Hepatocyte (in vitro differentiated cells): ENCODE measurements at regions not wholly inside any gene's neighbourhood (a gene's known extent, or its start where the extent isn't known, plus 50 kb on each side); places are given as distances from the start of the nearest gene placed in this dataset.

Experiments
- DNase-seq: peaks from one replicate; pipeline ENCODE4 v3.0.0-alpha.2; 2016; ENCODE audit warnings: low spot score
- H2AFZ ChIP-seq: fragments of 200-600 bp; sonication (generic); 2 replicates; pipeline ENCODE4 v1.6.0; 2016; ENCODE audit warnings: antibody characterized with exemption, mild to moderate bottlenecking
- H3K27ac ChIP-seq: fragments of 200-600 bp; sonication (generic); 2 replicates; pipeline ENCODE4 v1.5.1; 2016; ENCODE audit warnings: mild to moderate bottlenecking
- H3K27me3 ChIP-seq: fragments of 200-600 bp; sonication (generic); 2 replicates; pipeline ENCODE4 v1.6.1; 2016
- H3K36me3 ChIP-seq: fragments of 200-600 bp; sonication (generic); replicated peaks from 2 replicates; pipeline ENCODE4 v1.5.1; 2016; ENCODE audit warnings: low read depth; ENCODE audit not compliant: insufficient read depth
- H3K4me1 ChIP-seq: fragments of 200-600 bp; sonication (generic); 2 replicates; pipeline ENCODE4 v1.5.1; 2016; ENCODE audit warnings: mild to moderate bottlenecking, moderate library complexity; ENCODE audit not compliant: insufficient read depth
- H3K4me2 ChIP-seq: fragments of 200-600 bp; sonication (generic); 2 replicates; pipeline ENCODE4 v1.6.0; 2016
- H3K4me3 ChIP-seq: fragments of 200-600 bp; sonication (generic); 2 replicates; pipeline ENCODE4 v1.5.1; 2016; ENCODE audit warnings: mild to moderate bottlenecking
- H3K79me2 ChIP-seq: fragments of 200-600 bp; sonication (generic); 2 replicates; pipeline ENCODE4 v1.6.0; 2017; ENCODE audit warnings: mild to moderate bottlenecking
- H3K9me2 ChIP-seq: fragments of 200-600 bp; sonication (generic); replicated peaks from 2 replicates; pipeline ENCODE4 v1.6.0; 2017; ENCODE audit warnings: mild to moderate bottlenecking; ENCODE audit not compliant: insufficient read depth
- H3K9me3 ChIP-seq: fragments of 200-600 bp; sonication (generic); 2 replicates; pipeline ENCODE4 v1.5.1; 2016; ENCODE audit warnings: low read depth, mild to moderate bottlenecking
- H4K20me1 ChIP-seq: fragments of 200-600 bp; sonication (generic); 2 replicates; pipeline ENCODE4 v1.6.0; 2016; ENCODE audit warnings: mild to moderate bottlenecking; ENCODE audit not compliant: insufficient read depth, poor library complexity, severe bottlenecking
- CTCF ChIP-seq: fragments of 200-600 bp; sonication (generic); IDR thresholded peaks from 2 replicates; pipeline ENCODE4 v1.5.1; 2016; ENCODE audit warnings: antibody characterized with exemption, mild to moderate bottlenecking; ENCODE audit not compliant: poor library complexity
- EZH2 ChIP-seq: fragments of 200-600 bp; sonication (generic); IDR thresholded peaks from 2 replicates; pipeline ENCODE4 v1.6.1; 2016; ENCODE audit warnings: antibody characterized with exemption, mild to moderate bottlenecking, borderline replicate concordance
- EZH2phosphoT487 ChIP-seq: fragments of 200-600 bp; sonication (generic); IDR thresholded peaks from one replicate; pipeline ENCODE4 v1.6.1; 2018; ENCODE audit warnings: antibody characterized with exemption, mild to moderate bottlenecking, low read depth, moderate library complexity; ENCODE audit not compliant: unreplicated experiment, severe bottlenecking
- WGBS: methylation state at CpG from one replicate; pipeline ENCODE4 v1.1.6; 2016; ENCODE audit warnings: low lambda C conversion rate; ENCODE audit errors: missing lambda C conversion rate; 5-methylcytosine and 5-hydroxymethylcytosine counted together

- DNase-seq, result no peak
- Histone ChIP-seq H3K4me1 (no peaks in the 10 kb centered on the region), H3K36me3 (no peaks in the 10 kb centered on the region), H2AFZ (no peak overlapping the region), H3K4me2 (no peak overlapping the region), H3K79me2 (no peaks in the 10 kb centered on the region), H3K9me3 (no peaks in the 10 kb centered on the region), H3K27ac (no peak overlapping the region), H3K4me3 (no peak overlapping the region), H3K27me3 (no peaks in the 10 kb centered on the region), H4K20me1 (no peaks in the 10 kb centered on the region), H3K9me2 (no peaks in the 10 kb centered on the region)
- 76% methylated on average over 4 of the region's 4 CpGs for WGBS
- TF ChIP-seq EZH2 (no peak), EZH2phosphoT487 (no peak), CTCF (no peak)
These were observed 284.8 kb downstream of the RBM26 start for GRCh38 chr13:79121286-79121685.

- TF ChIP-seq CTCF (no peak), EZH2 (no peak), EZH2phosphoT487 (no peak)
These were observed 286.4 kb downstream of the RBM26 start for GRCh38 chr13:79119578-79120107.

GRCh38 chr13:79112016-79112415 is 294.0 kb downstream of the RBM26 start:
- H2AFZ ChIP-seq, result no peak overlapping the region
- H3K79me2 ChIP-seq, result no peaks in the 10 kb centered on the region
- no peaks in the 10 kb centered on the region for H3K9me3 ChIP-seq
- H3K9me2 ChIP-seq, result no peaks in the 10 kb centered on the region
- H3K27me3 ChIP-seq, result no peaks in the 10 kb centered on the region
- H3K4me3 ChIP-seq, result no peak overlapping the region
- H3K27ac ChIP-seq, result no peak overlapping the region
- no peaks in the 10 kb centered on the region for H3K4me1 ChIP-seq
- no peaks in the 10 kb centered on the region for H4K20me1 ChIP-seq
- DNase-seq, result no peak
- H3K4me2 ChIP-seq, result no peak overlapping the region
- no peaks in the 10 kb centered on the region for H3K36me3 ChIP-seq
- no peak for TF ChIP-seq EZH2
- no peak for TF ChIP-seq CTCF
- no peak for TF ChIP-seq EZH2phosphoT487

More at GRCh38 chr13:79119578-79120107, 286.4 kb downstream of the RBM26 start:
- no peak overlapping the region for H2AFZ ChIP-seq
- no peak for DNase-seq
- H3K27me3 ChIP-seq, result no peaks in the 10 kb centered on the region
- WGBS, result 84% methylated on average over 25 of the region's 34 CpGs
- no peak overlapping the region for H3K4me3 ChIP-seq
- H3K4me1 ChIP-seq, result no peaks in the 10 kb centered on the region
- H3K9me3 ChIP-seq, result no peaks in the 10 kb centered on the region
- H3K27ac ChIP-seq, result no peak overlapping the region
- no peaks in the 10 kb centered on the region for H3K9me2 ChIP-seq
- H4K20me1 ChIP-seq, result no peaks in the 10 kb centered on the region
- H3K79me2 ChIP-seq, result no peaks in the 10 kb centered on the region
- no peaks in the 10 kb centered on the region for H3K36me3 ChIP-seq
- no peak overlapping the region for H3K4me2 ChIP-seq

GRCh38 chr13:79108914-79109643 is 297.0 kb downstream of the RBM26 start:
- Histone ChIP-seq H3K9me2 (no peaks in the 10 kb centered on the region), H3K79me2 (no peaks in the 10 kb centered on the region), H3K4me2 (no peak overlapping the region), H3K4me1 (no peaks in the 10 kb centered on the region), H3K9me3 (no peaks in the 10 kb centered on the region), H4K20me1 (no peaks in the 10 kb centered on the region), H3K27ac (no peak overlapping the region), H2AFZ (no peak overlapping the region), H3K4me3 (no peak overlapping the region), H3K27me3 (no peaks in the 10 kb centered on the region), H3K36me3 (no peaks in the 10 kb centered on the region)
- WGBS, result 100% methylated on average over 1 of the region's 1 CpG
- DNase-seq, result no peak
- no peak for TF ChIP-seq EZH2phosphoT487
- no peak for TF ChIP-seq CTCF
- no peak for TF ChIP-seq EZH2
